Hepatocyte (in vitro differentiated cells): ENCODE measurements at regions not wholly inside any gene's neighbourhood (a gene's known extent, or its start where the extent isn't known, plus 50 kb on each side); places are given as distances from the start of the nearest gene placed in this dataset.

Source experiments
- CTCF ChIP-seq: fragments of 200-600 bp; sonication (generic); IDR thresholded peaks from 2 replicates; pipeline ENCODE4 v1.5.1; 2016; ENCODE audit warnings: antibody characterized with exemption, mild to moderate bottlenecking; ENCODE audit not compliant: poor library complexity
- EZH2 ChIP-seq: fragments of 200-600 bp; sonication (generic); IDR thresholded peaks from 2 replicates; pipeline ENCODE4 v1.6.1; 2016; ENCODE audit warnings: antibody characterized with exemption, mild to moderate bottlenecking, borderline replicate concordance
- EZH2phosphoT487 ChIP-seq: fragments of 200-600 bp; sonication (generic); IDR thresholded peaks from one replicate; pipeline ENCODE4 v1.6.1; 2018; ENCODE audit warnings: antibody characterized with exemption, mild to moderate bottlenecking, low read depth, moderate library complexity; ENCODE audit not compliant: unreplicated experiment, severe bottlenecking

- TF ChIP-seq CTCF, result no peak
- TF ChIP-seq EZH2, result no peak
- TF ChIP-seq EZH2phosphoT487, result no peak
Measured at GRCh38 chr2:150271952-150272802, 215.3 kb downstream of the RND3 start.
